ENCODE measurements at regions not wholly inside any gene's neighbourhood (a gene's known extent, or its start where the extent isn't known, plus 50 kb on each side); places are given as distances from the start of the nearest gene placed in this dataset.
"Not testable (repeated sequence)": the region's sequence is repeated elsewhere in the genome, so short reads cannot be mapped to it uniquely, and the experiment has no call there.

GRCh38 chr20:11469795-11470435 is 447.8 kb upstream of the BTBD3 start:
- DNase-seq = no peak

DNA sequence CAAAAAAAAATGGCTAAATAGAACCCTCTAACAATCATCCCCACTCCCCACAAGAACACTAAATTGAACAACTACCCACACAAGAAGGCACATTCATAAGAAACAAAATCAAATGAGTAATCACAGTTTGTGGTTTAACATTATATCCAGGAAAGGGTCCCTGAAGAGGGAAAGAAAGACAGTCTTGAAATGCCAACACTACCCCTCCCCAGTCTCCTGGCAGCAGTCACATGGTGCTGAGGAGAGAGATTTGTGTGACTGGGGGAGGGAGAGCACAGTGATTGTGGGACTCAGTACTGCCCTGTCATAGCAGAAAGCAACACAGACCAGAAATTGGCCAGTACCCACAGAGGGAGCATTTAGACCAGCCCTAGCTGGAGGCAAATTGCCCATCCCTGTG is 443.7 kb upstream of the BTBD3 start:
- DNase-seq = no peak

- no peak for DNase-seq
Observed at GRCh38 chr20:11483697-11484096, 434.0 kb upstream of the BTBD3 start.

GRCh38 chr20:11484479-11484878 is 433.2 kb upstream of the BTBD3 start:
- DNase-seq = no peak

- DNase-seq = no peak
Observed at GRCh38 chr20:11492386-11492785, 425.3 kb upstream of the BTBD3 start.

- DNase-seq = no peak
Observed at GRCh38 chr20:11492846-11493245, 424.8 kb upstream of the BTBD3 start.

DNA sequence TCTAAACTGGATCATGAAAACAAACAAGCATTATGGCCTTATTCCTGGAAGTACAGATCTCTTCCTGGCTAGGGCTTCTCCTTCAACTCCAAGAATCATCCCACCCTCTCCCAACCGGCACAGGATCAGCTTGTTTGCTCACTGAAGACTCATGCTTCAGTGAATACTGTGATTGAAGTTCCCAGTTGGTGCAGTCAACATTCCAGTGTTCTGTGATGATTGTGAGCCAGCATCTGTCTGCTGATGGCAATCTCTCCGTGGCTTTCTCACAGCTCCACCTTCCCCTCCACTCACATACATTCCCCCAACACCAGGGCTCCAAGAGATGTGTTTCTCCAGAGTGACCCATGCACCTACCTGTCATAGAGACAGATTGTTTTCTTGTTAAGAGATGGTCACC is 421.3 kb upstream of the BTBD3 start:
- no peak for DNase-seq

DNA sequence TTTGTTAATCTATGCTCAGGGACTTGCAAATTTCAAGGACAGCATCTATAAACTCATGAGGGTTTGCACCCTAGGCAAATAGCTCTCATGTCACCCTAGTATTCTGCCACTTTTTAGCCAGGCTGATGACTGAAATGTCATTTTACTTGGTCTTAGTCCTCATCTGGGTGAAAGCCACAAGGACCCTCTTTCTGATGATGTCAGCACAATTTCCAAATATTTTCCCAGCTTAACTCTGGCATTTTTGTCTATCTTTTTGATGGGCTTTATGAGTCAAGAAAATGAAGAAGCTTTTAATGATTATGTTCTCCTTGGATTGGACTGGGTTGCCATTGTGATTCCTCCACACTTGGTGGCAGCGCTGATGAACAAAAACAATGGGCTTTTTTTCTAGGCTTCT is 420.1 kb upstream of the BTBD3 start:
- DNase-seq = no peak

- no peak for DNase-seq
Observed at GRCh38 chr20:11499101-11499634, 418.5 kb upstream of the BTBD3 start.

GRCh38 chr20:11502061-11502460 is 415.6 kb upstream of the BTBD3 start:
- DNase-seq = peak in 1 of 2 donors; percentile 17

DNA sequence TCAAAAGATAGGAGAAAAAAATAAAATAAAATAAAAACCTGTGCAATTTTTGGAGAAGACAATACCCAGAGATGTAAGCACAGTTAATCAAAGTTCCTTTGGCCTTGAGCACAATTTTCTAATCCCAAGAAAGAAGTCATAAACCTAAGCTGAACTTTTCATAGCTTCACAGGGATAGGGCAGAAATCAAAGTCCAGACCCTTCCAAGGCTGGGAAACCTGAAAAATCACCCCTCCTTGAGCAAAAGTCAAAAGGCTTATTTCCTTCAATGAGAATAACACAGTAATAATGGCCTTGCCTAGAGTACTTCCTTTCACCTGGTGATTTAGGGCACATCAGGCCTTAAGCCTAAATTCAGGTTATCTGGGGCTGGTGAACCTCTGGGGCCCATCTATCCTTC is 415.0 kb upstream of the BTBD3 start:
- no peak for DNase-seq

DNA sequence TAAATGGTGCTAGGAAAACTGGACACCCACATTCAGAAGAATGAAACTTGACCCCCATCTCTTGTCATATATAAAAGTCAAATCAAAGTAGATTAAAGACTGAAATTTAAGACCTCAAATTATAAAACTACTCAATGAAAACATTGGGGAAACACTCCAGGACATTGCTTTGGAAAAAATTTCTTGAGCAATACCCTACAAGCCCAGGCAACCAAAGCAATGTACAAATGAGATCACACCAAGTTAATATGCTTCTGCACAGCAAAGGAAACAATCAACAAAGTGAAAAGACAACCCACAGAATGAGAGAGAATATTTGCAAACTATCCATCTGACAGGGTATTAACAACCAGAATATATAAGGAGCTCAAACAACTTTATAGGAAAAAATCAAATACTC is 407.9 kb upstream of the BTBD3 start:
- no peak for DNase-seq

GRCh38 chr20:11511821-11512220 is 405.9 kb upstream of the BTBD3 start:
- no peak for DNase-seq

DNA sequence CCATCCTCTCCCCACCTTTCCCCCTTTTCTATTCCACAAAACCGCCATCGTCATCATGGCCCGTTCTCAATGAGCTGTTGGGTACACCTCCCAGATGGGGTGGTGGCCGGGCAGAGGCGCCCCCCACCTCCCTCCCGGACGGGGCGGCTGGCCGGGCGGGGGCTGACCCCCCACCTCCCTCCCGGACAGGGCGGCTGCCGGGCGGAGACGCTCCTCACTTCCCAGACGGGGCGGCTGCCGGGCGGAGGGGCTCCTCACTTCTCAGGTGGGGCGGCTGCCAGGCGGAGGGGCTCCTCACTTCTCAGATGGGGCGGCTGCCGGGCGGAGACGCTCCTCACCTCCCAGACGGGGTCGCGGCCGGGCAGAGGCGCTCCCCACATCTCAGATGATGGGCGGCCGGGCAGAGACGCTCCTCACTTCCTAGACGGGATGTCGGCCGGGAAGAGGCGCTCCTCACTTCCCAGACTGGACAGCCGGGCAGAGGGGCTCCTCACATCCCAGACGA is 404.4 kb upstream of the BTBD3 start:
- DNase-seq = not testable (repeated sequence)

DNA sequence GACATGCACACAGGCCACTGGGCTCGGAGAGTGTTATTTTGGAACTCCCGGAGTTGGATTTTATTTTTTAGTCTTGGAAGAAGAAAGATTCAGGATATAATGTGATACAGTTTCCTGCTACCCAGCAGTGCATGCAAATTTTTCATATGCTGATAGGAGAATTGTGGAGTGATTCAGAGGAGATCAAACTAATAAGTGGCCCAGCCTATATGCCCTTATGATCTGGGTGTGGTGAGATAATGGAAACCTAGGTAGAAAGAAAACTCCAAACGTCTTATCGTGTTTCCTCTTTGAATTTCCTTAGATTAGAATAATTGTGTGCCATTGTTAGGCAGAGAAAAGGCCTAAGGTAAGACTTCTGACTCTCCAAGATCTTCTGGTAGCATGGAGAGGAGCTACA is 401.2 kb upstream of the BTBD3 start:
- no peak for DNase-seq

- DNase-seq = no peak
Observed at GRCh38 chr20:11520596-11520995, 397.1 kb upstream of the BTBD3 start.

DNA sequence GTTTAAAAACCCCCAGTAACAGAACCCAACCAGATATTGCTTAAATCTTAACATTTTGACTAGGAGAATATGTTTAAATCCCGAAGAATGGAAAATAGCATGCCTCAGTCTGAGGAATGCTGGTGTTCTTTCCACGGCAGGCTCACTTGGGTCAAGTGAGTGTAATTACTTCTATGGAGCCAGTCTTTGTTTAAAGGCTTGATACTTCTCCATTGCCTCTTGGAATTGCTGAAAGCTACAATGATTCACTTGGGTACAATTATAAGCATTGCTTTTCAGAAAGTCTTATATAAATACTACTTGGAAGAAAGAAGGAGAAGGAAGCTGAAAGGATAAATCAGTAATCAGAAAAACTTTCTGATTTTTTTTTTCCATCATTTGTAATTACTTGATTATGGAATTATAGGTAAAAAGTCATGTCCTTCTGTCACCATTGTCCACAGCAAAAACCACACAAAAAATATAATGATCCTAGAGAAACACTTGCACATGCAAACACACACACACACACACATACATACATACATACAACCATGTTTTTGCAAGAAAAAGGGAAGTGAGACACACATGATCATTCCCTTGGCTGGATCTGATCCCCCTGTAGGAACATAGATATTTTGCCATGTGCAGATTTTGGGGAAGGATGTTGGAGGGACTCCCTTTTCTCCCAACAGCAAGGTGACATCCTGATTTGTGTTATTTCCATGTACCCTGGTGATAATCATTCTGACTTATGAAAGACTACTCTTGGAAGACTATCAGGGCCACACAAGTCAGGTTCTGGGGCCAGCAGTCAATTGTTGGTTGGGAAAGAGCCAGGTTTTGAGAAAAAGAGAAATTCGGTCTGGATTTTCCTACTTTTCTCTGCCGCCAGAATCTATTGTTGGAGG is 396.0 kb upstream of the BTBD3 start:
- DNase-seq = no peak

DNA sequence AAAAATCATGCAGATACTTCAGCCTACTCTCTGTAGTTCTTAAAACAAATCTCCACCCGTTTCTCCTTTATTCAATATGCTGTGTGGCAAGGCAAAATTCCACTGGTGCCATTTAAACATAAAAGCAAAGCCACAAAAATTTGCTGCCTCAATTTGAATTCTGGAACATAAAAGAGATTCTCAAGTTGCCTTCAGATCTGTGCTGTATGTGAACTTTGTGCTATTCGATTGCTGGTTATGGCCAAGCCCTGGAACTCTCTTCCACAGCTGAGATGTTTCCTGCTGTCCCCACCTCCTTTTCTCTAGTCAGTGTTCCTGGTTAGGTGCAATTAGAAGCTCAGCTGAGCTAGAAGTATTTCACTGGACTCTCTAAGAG is 395.3 kb upstream of the BTBD3 start:
- DNase-seq = no peak

- no peak for DNase-seq
Observed at GRCh38 chr20:11529047-11529446, 388.6 kb upstream of the BTBD3 start.

DNA sequence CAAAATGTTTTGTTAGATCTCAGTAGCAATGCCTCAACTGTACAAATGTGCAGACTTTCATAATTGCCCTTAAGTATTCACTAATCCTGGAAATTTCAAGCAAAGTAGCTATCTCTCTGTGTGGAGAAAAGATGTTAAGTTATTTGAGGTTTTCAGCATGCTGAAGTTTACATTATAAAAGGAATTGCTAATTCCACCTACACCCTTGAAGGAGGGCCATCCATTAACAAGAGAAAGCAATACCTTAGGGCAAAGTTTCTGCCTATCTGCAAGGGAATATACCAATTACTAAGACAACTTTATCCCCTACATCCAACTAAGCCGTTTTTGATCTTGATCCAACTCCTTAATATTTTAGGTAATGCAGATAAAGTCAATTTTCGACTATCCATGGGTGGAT is 380.7 kb upstream of the BTBD3 start:
- no peak for DNase-seq

DNA sequence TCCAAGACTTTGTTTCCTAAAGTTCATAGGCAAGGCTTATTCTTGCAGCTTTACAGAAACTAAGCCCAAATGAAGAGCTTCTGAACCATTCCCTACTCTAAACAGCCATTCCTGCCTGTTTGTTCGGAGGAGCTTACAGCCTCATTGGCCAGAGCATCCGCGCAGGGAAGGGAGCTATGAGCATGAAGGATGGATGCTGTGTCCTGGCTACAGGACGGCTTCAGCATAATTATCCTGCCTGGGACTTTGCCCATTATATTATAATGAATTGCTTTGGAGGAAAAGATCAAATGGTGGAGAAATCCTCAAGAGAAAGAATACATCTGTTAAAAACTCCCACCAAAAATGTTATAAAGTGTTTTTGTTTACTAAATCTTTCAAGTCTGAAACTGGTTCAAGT is 378.2 kb upstream of the BTBD3 start:
- DNase-seq = no peak

- no peak for DNase-seq
Observed at GRCh38 chr20:11540558-11540957, 377.1 kb upstream of the BTBD3 start.

DNA sequence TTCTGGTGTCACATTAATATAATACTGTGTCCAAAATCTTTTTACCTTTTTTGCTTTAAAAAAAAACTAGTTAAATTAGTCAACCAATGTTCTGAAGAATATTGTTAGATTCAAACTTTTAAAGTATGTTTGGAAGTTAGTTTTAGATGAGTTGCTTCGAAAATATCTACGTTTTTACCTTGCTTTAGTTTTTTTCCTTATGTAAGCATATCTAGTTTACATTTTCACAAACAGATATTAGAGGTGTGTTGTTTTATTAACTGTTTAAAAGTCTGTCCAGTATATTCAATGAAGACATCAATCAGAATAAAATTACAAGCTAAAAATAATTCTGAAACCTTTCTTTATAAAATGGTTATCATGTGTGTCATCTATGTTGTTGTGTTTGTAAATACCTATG is 375.0 kb upstream of the BTBD3 start:
- DNase-seq = no peak
